H9 (cell line): ENCODE measurements at regions not wholly inside any gene's neighbourhood (a gene's known extent, or its start where the extent isn't known, plus 50 kb on each side); places are given as distances from the start of the nearest gene placed in this dataset.

Source experiments
- DNase-seq: peaks from one replicate; pipeline ENCODE4 v3.0.0-alpha.2; 2017
- H2AFZ ChIP-seq: one replicate; pipeline ENCODE4 v1.6.1; 2013; ENCODE audit warnings: mild to moderate bottlenecking, low read length, control low read depth, moderate library complexity
- H2AK5ac ChIP-seq: 2 replicates; pipeline ENCODE4 v1.6.1; 2013; ENCODE audit warnings: low read length, control low read depth, mixed read lengths; ENCODE audit not compliant: insufficient read length
- H2BK120ac ChIP-seq: one replicate; pipeline ENCODE4 v1.6.1; 2013; ENCODE audit warnings: low read depth, mild to moderate bottlenecking, low read length, control low read depth, inconsistent platforms; ENCODE audit not compliant: poor library complexity, severe bottlenecking
- H2BK12ac ChIP-seq: 2 replicates; pipeline ENCODE4 v1.6.1; 2013; ENCODE audit warnings: low read length, control low read depth, mixed read lengths, low read depth; ENCODE audit not compliant: insufficient read length
- H2BK15ac ChIP-seq: 2 replicates; pipeline ENCODE4 v1.6.1; 2013; ENCODE audit warnings: low read depth, low read length, control low read depth
- H2BK20ac ChIP-seq: one replicate; pipeline ENCODE4 v1.6.1; 2013; ENCODE audit warnings: low read depth, mild to moderate bottlenecking, low read length, control low read depth, inconsistent platforms; ENCODE audit not compliant: poor library complexity, severe bottlenecking
- H2BK5ac ChIP-seq: 2 replicates; pipeline ENCODE4 v1.6.1; 2013; ENCODE audit warnings: low read length, control low read depth, mixed read lengths; ENCODE audit not compliant: insufficient read length
- H3K14ac ChIP-seq: 2 replicates; pipeline ENCODE4 v1.6.1; 2013; ENCODE audit warnings: low read length, control low read depth; ENCODE audit not compliant: insufficient read depth
- H3K18ac ChIP-seq: 2 replicates; pipeline ENCODE4 v1.6.1; 2013; ENCODE audit warnings: low read depth, mild to moderate bottlenecking, mixed read lengths, low read length, control low read depth; ENCODE audit not compliant: insufficient read length
- H3K23ac ChIP-seq: 2 replicates; pipeline ENCODE4 v1.6.1; 2013; ENCODE audit warnings: low read length, control low read depth, mixed read lengths, low read depth; ENCODE audit not compliant: insufficient read length
- H3K23me2 ChIP-seq: 2 replicates; pipeline ENCODE4 v1.6.1; 2013; ENCODE audit warnings: low read depth, mild to moderate bottlenecking, mixed read lengths, low read length, control low read depth; ENCODE audit not compliant: insufficient read length, poor library complexity, severe bottlenecking
- H3K27ac ChIP-seq: 2 replicates; pipeline ENCODE4 v1.5.1; 2013; ENCODE audit warnings: low read length, control low read depth, mixed read lengths, low read depth; ENCODE audit not compliant: insufficient read length
- H3K27me3 ChIP-seq: 2 replicates; pipeline ENCODE4 v1.6.1; 2013; ENCODE audit warnings: low read length, control low read depth, inconsistent platforms; ENCODE audit not compliant: insufficient read depth
- H3K4ac ChIP-seq: 2 replicates; pipeline ENCODE4 v1.6.1; 2013; ENCODE audit warnings: low read depth, mild to moderate bottlenecking, control low read depth, inconsistent platforms, low read length, moderate library complexity
- H3K4me1 ChIP-seq: 2 replicates; pipeline ENCODE4 v1.6.1; 2013; ENCODE audit warnings: low read length, control low read depth, inconsistent platforms; ENCODE audit not compliant: insufficient read depth
- H3K4me2 ChIP-seq: 2 replicates; pipeline ENCODE4 v1.6.1; 2013; ENCODE audit warnings: low read length, control low read depth, mixed read lengths; ENCODE audit not compliant: insufficient read length, insufficient read depth
- H3K56ac ChIP-seq: 2 replicates; pipeline ENCODE4 v1.6.1; 2013; ENCODE audit warnings: low read depth, mild to moderate bottlenecking, mixed read lengths, low read length, control low read depth; ENCODE audit not compliant: insufficient read length
- H3K79me1 ChIP-seq: 2 replicates; pipeline ENCODE4 v1.6.1; 2013; ENCODE audit warnings: low read depth, mild to moderate bottlenecking, moderate library complexity, low read length, control low read depth, inconsistent platforms; ENCODE audit not compliant: insufficient read depth, poor library complexity, severe bottlenecking
- H3K79me2 ChIP-seq: 2 replicates; pipeline ENCODE4 v1.6.1; 2013; ENCODE audit warnings: low read length, control low read depth, inconsistent platforms; ENCODE audit not compliant: insufficient read depth
- H3K9ac ChIP-seq: 2 replicates; pipeline ENCODE4 v1.6.1; 2013; ENCODE audit warnings: low read length, control low read depth, mixed read lengths; ENCODE audit not compliant: insufficient read length; ENCODE audit errors: extremely low read depth
- H3K9me3 ChIP-seq: one replicate; pipeline ENCODE4 v1.6.1; 2013; ENCODE audit warnings: low read depth, low read length, inconsistent platforms; ENCODE audit not compliant: control insufficient read depth
- H3T11ph ChIP-seq: one replicate; pipeline ENCODE4 v1.6.1; 2013; ENCODE audit warnings: mild to moderate bottlenecking, low read length, control low read depth, inconsistent platforms
- H4K20me1 ChIP-seq: one replicate; pipeline ENCODE4 v1.6.1; 2013; ENCODE audit not compliant: control insufficient read depth, insufficient read length, insufficient read depth
- H4K5ac ChIP-seq: 2 replicates; pipeline ENCODE4 v1.6.1; 2013; ENCODE audit warnings: low read depth, mild to moderate bottlenecking, mixed read lengths, low read length, control low read depth; ENCODE audit not compliant: insufficient read length
- H4K8ac ChIP-seq: replicated peaks from 2 replicates; pipeline ENCODE4 v1.6.1; 2013; ENCODE audit warnings: low read length, control low read depth, mixed read lengths, low read depth; ENCODE audit not compliant: insufficient read length
- H4K91ac ChIP-seq: 2 replicates; pipeline ENCODE4 v1.6.1; 2013; ENCODE audit warnings: low read depth, mild to moderate bottlenecking, moderate library complexity, mixed read lengths, low read length, control low read depth; ENCODE audit not compliant: insufficient read length
- H3K27ac Mint-ChIP-seq, 3 experiments: 2 replicates in 2 of 3; 3 replicates in 1 of 3; pipeline ENCODE4 v1.8.0; 2020 to 2021; ENCODE audit warnings: mixed read lengths in 3 of 3, mild to moderate bottlenecking in 1 of 3, moderate library complexity in 1 of 3
- H3K27me3 Mint-ChIP-seq: 2 replicates; pipeline ENCODE4 v1.8.0; 2021; ENCODE audit warnings: low read depth, mild to moderate bottlenecking, moderate library complexity, mixed read lengths
- H3K36me3 Mint-ChIP-seq, 3 experiments: 2 replicates in 2 of 3; 3 replicates in 1 of 3; pipeline ENCODE4 v1.8.0; 2020 to 2021; ENCODE audit warnings: low read depth in 3 of 3, mixed read lengths in 3 of 3; ENCODE audit not compliant: insufficient read depth in 1 of 3
- H3K4me1 Mint-ChIP-seq, 2 experiments: 2 replicates each; pipeline ENCODE4 v1.8.0; 2020; ENCODE audit warnings: mixed read lengths in 2 of 2
- H3K4me3 Mint-ChIP-seq, 2 experiments: 2 replicates in 1 of 2; 3 replicates in 1 of 2; pipeline ENCODE4 v1.8.0; 2020 to 2021; ENCODE audit warnings: mild to moderate bottlenecking in 2 of 2, mixed read lengths in 2 of 2, moderate library complexity in 1 of 2
- H3K9me3 Mint-ChIP-seq, 2 experiments: 2 replicates in 1 of 2; 3 replicates in 1 of 2; pipeline ENCODE4 v1.8.0; 2020; ENCODE audit warnings: mild to moderate bottlenecking in 2 of 2, mixed read lengths in 2 of 2, moderate library complexity in 1 of 2
- WGBS: extraction: QIAGEN DNeasy Blood & Tissue Kit; methylation state at CpG from one replicate; pipeline ENCODE4 v1.1.7; 2013; ENCODE audit warnings: missing lambda C conversion rate, low lambda C conversion rate, mixed read lengths; ENCODE audit not compliant: insufficient read length; ENCODE audit errors: extremely low coverage; 5-methylcytosine and 5-hydroxymethylcytosine counted together
- TF ChIP-seq, protein P1 (sequence below): fragments of 200-600 bp; sonication (generic); conservative IDR thresholded peaks from 3 replicates; pipeline ENCODE4 v1.8.0; 2021; ENCODE audit warnings: antibody characterized with exemption, mild to moderate bottlenecking

GRCh38 chr18:2254977-2255376, 316.3 kb downstream of the METTL4 start:
- H3K27me3 Mint-ChIP-seq, result no peaks in the 10 kb centered on the region

More at GRCh38 chr18:2254977-2255376, 316.3 kb downstream of the METTL4 start:
- H3K23ac ChIP-seq, result no peak overlapping the region
- no peaks in the 10 kb centered on the region for H4K20me1 ChIP-seq
- no peaks in the 10 kb centered on the region for H3K79me2 ChIP-seq
- Mint-ChIP-seq H3K4me3 (no peak overlapping the region), H3K36me3 (peaks cover 2 to 25% (median 9%) of the 10 kb centered on the region in 3 experiments; a peak in 6 of 7 replicates), H3K4me1 (peaks cover 6 to 7% of the 10 kb centered on the region in 2 experiments), H3K9me3 (peaks cover 14 to 21% of the 10 kb centered on the region in 2 experiments), H3K27ac (no peak overlapping the region)
- no peak overlapping the region for H2BK5ac ChIP-seq
- no peak overlapping the region for H4K91ac ChIP-seq
- no peak overlapping the region for H4K5ac ChIP-seq
- no peak overlapping the region for H3K18ac ChIP-seq
- no peaks in the 10 kb centered on the region for H3K4me1 ChIP-seq
- H3K23me2 ChIP-seq, result no peaks in the 10 kb centered on the region
- no peak overlapping the region for H2AFZ ChIP-seq
- DNase-seq, result no peak
- H3K79me1 ChIP-seq, result no peaks in the 10 kb centered on the region
- no peak overlapping the region for H3K27ac ChIP-seq
- H4K8ac ChIP-seq, result no peak overlapping the region
- no peak overlapping the region for H3K56ac ChIP-seq
- H3K14ac ChIP-seq, result no peak overlapping the region
- no peaks in the 10 kb centered on the region for H3K9me3 ChIP-seq
- H3K4ac ChIP-seq, result no peak overlapping the region
- no peak overlapping the region for H2BK12ac ChIP-seq
- H2BK20ac ChIP-seq, result no peak overlapping the region
- TF ChIP-seq, protein P1, sequence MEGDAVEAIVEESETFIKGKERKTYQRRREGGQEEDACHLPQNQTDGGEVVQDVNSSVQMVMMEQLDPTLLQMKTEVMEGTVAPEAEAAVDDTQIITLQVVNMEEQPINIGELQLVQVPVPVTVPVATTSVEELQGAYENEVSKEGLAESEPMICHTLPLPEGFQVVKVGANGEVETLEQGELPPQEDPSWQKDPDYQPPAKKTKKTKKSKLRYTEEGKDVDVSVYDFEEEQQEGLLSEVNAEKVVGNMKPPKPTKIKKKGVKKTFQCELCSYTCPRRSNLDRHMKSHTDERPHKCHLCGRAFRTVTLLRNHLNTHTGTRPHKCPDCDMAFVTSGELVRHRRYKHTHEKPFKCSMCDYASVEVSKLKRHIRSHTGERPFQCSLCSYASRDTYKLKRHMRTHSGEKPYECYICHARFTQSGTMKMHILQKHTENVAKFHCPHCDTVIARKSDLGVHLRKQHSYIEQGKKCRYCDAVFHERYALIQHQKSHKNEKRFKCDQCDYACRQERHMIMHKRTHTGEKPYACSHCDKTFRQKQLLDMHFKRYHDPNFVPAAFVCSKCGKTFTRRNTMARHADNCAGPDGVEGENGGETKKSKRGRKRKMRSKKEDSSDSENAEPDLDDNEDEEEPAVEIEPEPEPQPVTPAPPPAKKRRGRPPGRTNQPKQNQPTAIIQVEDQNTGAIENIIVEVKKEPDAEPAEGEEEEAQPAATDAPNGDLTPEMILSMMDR, result no peak
- no peak overlapping the region for H2BK120ac ChIP-seq
- no peak overlapping the region for H2AK5ac ChIP-seq
- no CpG with 5 or more reads among the region's 3 CpGs for WGBS
- no peak overlapping the region for H3K4me2 ChIP-seq
- no peak overlapping the region for H2BK15ac ChIP-seq
- H3T11ph ChIP-seq, result no peak overlapping the region
- H3K27me3 ChIP-seq, result no peaks in the 10 kb centered on the region
- no peak overlapping the region for H3K9ac ChIP-seq
